ENCODE measurements at regions not wholly inside any gene's neighbourhood (a gene's known extent, or its start where the extent isn't known, plus 50 kb on each side); places are given as distances from the start of the nearest gene placed in this dataset.

GRCh38 chrX:110588164-110588563 lies 207.5 kb downstream of the CHRDL1 start:
- Histone ChIP-seq H2BK12ac (ENCODE audit: low read length) (no peak overlapping the region), H4K8ac (ENCODE audit: low read depth, low read length) (no peak overlapping the region), H3K27ac (replicated peaks; ENCODE audit: low read length) (no peak overlapping the region), H2BK120ac (ENCODE audit: low read depth, low read length) (no peak overlapping the region), H3K36me3 (replicated peaks in 1 of 2; ENCODE audit: control insufficient read depth in 2 of 2, insufficient read depth in 2 of 2, low read length in 2 of 2) (no peaks in the 10 kb centered on the region), H2AK5ac (ENCODE audit: low read depth, low read length) (no peak overlapping the region), H2BK5ac (ENCODE audit: low read length) (no peak overlapping the region), H2BK15ac (ENCODE audit: low read length) (no peak overlapping the region), H2AFZ (ENCODE audit: low read length) (no peak overlapping the region), H3K14ac (ENCODE audit: low read length) (no peak overlapping the region), H3K23ac (ENCODE audit: low read depth, low read length, poor library complexity) (no peak overlapping the region), H4K91ac (ENCODE audit: low read depth, low read length, poor library complexity) (no peak overlapping the region), H3K4me2 (ENCODE audit: insufficient read depth, low read length, poor library complexity, severe bottlenecking) (no peak overlapping the region), H3K9ac (ENCODE audit: low read depth, low read length, poor library complexity) (no peak overlapping the region), H3K79me1 (ENCODE audit: low read depth, low read length) (no peaks in the 10 kb centered on the region), H3K4me3 (ENCODE audit: low read length in 2 of 2) (no peak overlapping the region), H3K18ac (ENCODE audit: low read length) (no peak overlapping the region), H3K9me3 (replicated peaks in 1 of 2; ENCODE audit: control insufficient read depth in 2 of 2, insufficient read depth in 1 of 2, low read depth in 1 of 2, low read length in 2 of 2) (no peaks in the 10 kb centered on the region), H3K4ac (ENCODE audit: low read length) (no peak overlapping the region), H3K27me3 (ENCODE audit: control insufficient read depth in 3 of 3, insufficient read depth in 3 of 3, low read depth in 1 of 3, low read length in 3 of 3) (peaks cover 0 to 2% (median 0%) of the 10 kb centered on the region in 3 experiments), H3K4me1 (ENCODE audit: control insufficient read depth in 2 of 2, insufficient read depth in 1 of 2, low read depth in 1 of 2, low read length in 2 of 2) (peaks cover 0 to 3% of the 10 kb centered on the region in 2 donors)
- WGBS, 2 donors (ENCODE audit: extremely low coverage in 2 of 2, insufficient read length in 2 of 2, insufficient replicate concordance in 1 of 2): no CpG with 5 or more reads among the region's 2 CpGs
- no peak for DNase-seq (ENCODE audit: low spot score)

GRCh38 chrX:110588853-110589252 lies 206.8 kb downstream of the CHRDL1 start:
- Histone ChIP-seq H2AK5ac (ENCODE audit: low read depth, low read length) (no peak overlapping the region), H4K8ac (ENCODE audit: low read depth, low read length) (no peak overlapping the region), H3K4ac (ENCODE audit: low read length) (no peak overlapping the region), H2BK15ac (ENCODE audit: low read length) (no peak overlapping the region), H3K9ac (ENCODE audit: low read depth, low read length, poor library complexity) (no peak overlapping the region), H3K4me1 (ENCODE audit: control insufficient read depth in 2 of 2, insufficient read depth in 1 of 2, low read depth in 1 of 2, low read length in 2 of 2) (peaks cover 0 to 3% of the 10 kb centered on the region in 2 donors), H3K79me1 (ENCODE audit: low read depth, low read length) (no peaks in the 10 kb centered on the region), H3K14ac (ENCODE audit: low read length) (no peak overlapping the region), H3K4me2 (ENCODE audit: insufficient read depth, low read length, poor library complexity, severe bottlenecking) (no peak overlapping the region), H3K27me3 (ENCODE audit: control insufficient read depth in 3 of 3, insufficient read depth in 3 of 3, low read depth in 1 of 3, low read length in 3 of 3) (no peaks in the 10 kb centered on the region), H2BK5ac (ENCODE audit: low read length) (no peak overlapping the region), H2AFZ (ENCODE audit: low read length) (no peak overlapping the region), H3K23ac (ENCODE audit: low read depth, low read length, poor library complexity) (no peak overlapping the region), H4K91ac (ENCODE audit: low read depth, low read length, poor library complexity) (no peak overlapping the region), H3K9me3 (replicated peaks in 1 of 2; ENCODE audit: control insufficient read depth in 2 of 2, insufficient read depth in 1 of 2, low read depth in 1 of 2, low read length in 2 of 2) (no peaks in the 10 kb centered on the region), H3K27ac (replicated peaks; ENCODE audit: low read length) (no peak overlapping the region), H2BK12ac (ENCODE audit: low read length) (no peak overlapping the region), H3K4me3 (ENCODE audit: low read length in 2 of 2) (no peak overlapping the region), H3K18ac (ENCODE audit: low read length) (no peak overlapping the region), H3K36me3 (replicated peaks in 1 of 2; ENCODE audit: control insufficient read depth in 2 of 2, insufficient read depth in 2 of 2, low read length in 2 of 2) (no peaks in the 10 kb centered on the region), H2BK120ac (ENCODE audit: low read depth, low read length) (no peak overlapping the region)
- WGBS, 2 donors (ENCODE audit: extremely low coverage in 2 of 2, insufficient read length in 2 of 2, insufficient replicate concordance in 1 of 2): no CpG with 5 or more reads among the region's 2 CpGs
- no peak for DNase-seq (ENCODE audit: low spot score)

- Histone ChIP-seq H3K79me1 (ENCODE audit: low read depth, low read length) (no peaks in the 10 kb centered on the region), H3K4ac (ENCODE audit: low read length) (no peak overlapping the region), H3K4me1 (ENCODE audit: control insufficient read depth in 2 of 2, insufficient read depth in 1 of 2, low read depth in 1 of 2, low read length in 2 of 2) (no peaks in the 10 kb centered on the region), H3K27me3 (ENCODE audit: control insufficient read depth in 3 of 3, insufficient read depth in 3 of 3, low read depth in 1 of 3, low read length in 3 of 3) (no peaks in the 10 kb centered on the region), H3K14ac (ENCODE audit: low read length) (peak overlapping the region; percentile 38), H3K27ac (replicated peaks; ENCODE audit: low read length) (no peak overlapping the region), H3K18ac (ENCODE audit: low read length) (peak overlapping the region; percentile 19), H4K91ac (ENCODE audit: low read depth, low read length, poor library complexity) (no peak overlapping the region), H3K23ac (ENCODE audit: low read depth, low read length, poor library complexity) (no peak overlapping the region), H3K9me3 (replicated peaks in 1 of 2; ENCODE audit: control insufficient read depth in 2 of 2, insufficient read depth in 1 of 2, low read depth in 1 of 2, low read length in 2 of 2) (no peaks in the 10 kb centered on the region), H2BK15ac (ENCODE audit: low read length) (no peak overlapping the region), H3K4me3 (ENCODE audit: low read length in 2 of 2) (no peak overlapping the region), H2BK5ac (ENCODE audit: low read length) (no peak overlapping the region), H2BK12ac (ENCODE audit: low read length) (no peak overlapping the region), H3K9ac (ENCODE audit: low read depth, low read length, poor library complexity) (no peak overlapping the region), H2AK5ac (ENCODE audit: low read depth, low read length) (no peak overlapping the region), H3K36me3 (replicated peaks in 1 of 2; ENCODE audit: control insufficient read depth in 2 of 2, insufficient read depth in 2 of 2, low read length in 2 of 2) (no peaks in the 10 kb centered on the region), H3K4me2 (ENCODE audit: insufficient read depth, low read length, poor library complexity, severe bottlenecking) (no peak overlapping the region), H4K8ac (ENCODE audit: low read depth, low read length) (no peak overlapping the region), H2BK120ac (ENCODE audit: low read depth, low read length) (no peak overlapping the region), H2AFZ (ENCODE audit: low read length) (no peak overlapping the region)
- no CpG with 5 or more reads among the region's 8 CpGs for WGBS, 2 donors (ENCODE audit: extremely low coverage in 2 of 2, insufficient read length in 2 of 2, insufficient replicate concordance in 1 of 2)
- no peak for DNase-seq (ENCODE audit: low spot score)
These were observed 194.8 kb downstream of the CHRDL1 start for GRCh38 chrX:110600745-110601310.

GRCh38 chrX:110614596-110614995 lies 181.0 kb downstream of the CHRDL1 start:
- Histone ChIP-seq H2AK5ac (ENCODE audit: low read depth, low read length) (no peak overlapping the region), H2BK5ac (ENCODE audit: low read length) (no peak overlapping the region), H4K91ac (ENCODE audit: low read depth, low read length, poor library complexity) (no peak overlapping the region), H3K14ac (ENCODE audit: low read length) (no peak overlapping the region), H4K8ac (ENCODE audit: low read depth, low read length) (no peak overlapping the region), H3K4ac (ENCODE audit: low read length) (no peak overlapping the region), H3K27me3 (ENCODE audit: control insufficient read depth in 3 of 3, insufficient read depth in 3 of 3, low read depth in 1 of 3, low read length in 3 of 3) (no peaks in the 10 kb centered on the region), H2BK15ac (ENCODE audit: low read length) (no peak overlapping the region), H3K9me3 (replicated peaks in 1 of 2; ENCODE audit: control insufficient read depth in 2 of 2, insufficient read depth in 1 of 2, low read depth in 1 of 2, low read length in 2 of 2) (no peaks in the 10 kb centered on the region), H2AFZ (ENCODE audit: low read length) (no peak overlapping the region), H3K79me1 (ENCODE audit: low read depth, low read length) (no peaks in the 10 kb centered on the region), H2BK12ac (ENCODE audit: low read length) (no peak overlapping the region), H2BK120ac (ENCODE audit: low read depth, low read length) (no peak overlapping the region), H3K4me3 (ENCODE audit: low read length in 2 of 2) (no peak overlapping the region), H3K4me1 (ENCODE audit: control insufficient read depth in 2 of 2, insufficient read depth in 1 of 2, low read depth in 1 of 2, low read length in 2 of 2) (no peaks in the 10 kb centered on the region), H3K27ac (replicated peaks; ENCODE audit: low read length) (no peak overlapping the region), H3K4me2 (ENCODE audit: insufficient read depth, low read length, poor library complexity, severe bottlenecking) (no peak overlapping the region), H3K18ac (ENCODE audit: low read length) (no peak overlapping the region), H3K36me3 (replicated peaks in 1 of 2; ENCODE audit: control insufficient read depth in 2 of 2, insufficient read depth in 2 of 2, low read length in 2 of 2) (no peaks in the 10 kb centered on the region), H3K23ac (ENCODE audit: low read depth, low read length, poor library complexity) (no peak overlapping the region), H3K9ac (ENCODE audit: low read depth, low read length, poor library complexity) (no peak overlapping the region)
- no peak for DNase-seq (ENCODE audit: low spot score)

Data from neuronal stem cell (in vitro differentiated cells).